ENCODE measurements at regions not wholly inside any gene's neighbourhood (a gene's known extent, or its start where the extent isn't known, plus 50 kb on each side); places are given as distances from the start of the nearest gene placed in this dataset.
"Not testable (repeated sequence)": the region's sequence is repeated elsewhere in the genome, so short reads cannot be mapped to it uniquely, and the experiment has no call there.

- TF ChIP-seq CTCF, POLR2AphosphoS5, EP300 (IDR thresholded peaks at IDR 0.05): not testable (repeated sequence)
These were observed 271.1 kb upstream of the PRKD1 start for GRCh38 chr14:30198720-30199119.

All from esophagus muscularis mucosa (tissue), 4 donors.